Esophagus squamous epithelium (tissue), 5 donors: ENCODE measurements at regions not wholly inside any gene's neighbourhood (a gene's known extent, or its start where the extent isn't known, plus 50 kb on each side); places are given as distances from the start of the nearest gene placed in this dataset.

ENCODE experiments used
- DNase-seq: peaks from one replicate; lab custom pipeline; 2025; lab: John Stamatoyannopoulos, UW
- H3K27ac ChIP-seq, 4 donors: fragments of 200-600 bp; sonication (generic); one replicate each; pipeline ENCODE4 v1.5.1; 2016 to 2019; ENCODE audit warnings: mild to moderate bottlenecking in 1 of 4
- H3K27me3 ChIP-seq, 4 donors: fragments of 200-600 bp; sonication (generic); 1 replicate in 3 of 4; 2 replicates in 1 of 4; pipeline versions ENCODE4 v1.5.1 to v1.6.0; 2017 to 2021; ENCODE audit warnings: antibody characterized with exemption in 1 of 4
- H3K36me3 ChIP-seq, 3 donors: fragments of 200-600 bp; sonication (generic); one replicate each; pipeline ENCODE4 v1.5.1; 2016 to 2019
- H3K4me1 ChIP-seq, 3 donors: fragments of 200-600 bp; sonication (generic); one replicate each; pipeline ENCODE4 v1.5.1; 2017 to 2019
- H3K4me3 ChIP-seq, 4 donors: fragments of 200-600 bp; sonication (generic); 1 replicate in 3 of 4; 2 replicates in 1 of 4; pipeline ENCODE4 v1.5.1; 2016 to 2019; ENCODE audit warnings: mild to moderate bottlenecking in 2 of 4, moderate library complexity in 1 of 4
- H3K9me3 ChIP-seq, 3 donors: fragments of 200-600 bp; sonication (generic); one replicate each; pipeline ENCODE4 v1.5.1; 2016 to 2019
- CTCF ChIP-seq, 6 experiments: fragments of 450-650 bp in 4 of 6; fragments of 200-600 bp in 2 of 6; sonication (generic) in 2 of 6; IDR thresholded peaks; one replicate each; pipeline ENCODE4 v1.5.1; 2016 to 2019; ENCODE audit warnings: antibody characterized with exemption in 6 of 6, mild to moderate bottlenecking in 4 of 6, moderate library complexity in 4 of 6
- POLR2A ChIP-seq, 4 donors: fragments of 450-650 bp; IDR thresholded peaks; one replicate each; pipeline ENCODE4 v1.6.1; 2017; ENCODE audit warnings: antibody characterized with exemption in 4 of 4, mild to moderate bottlenecking in 4 of 4, moderate library complexity in 3 of 4
- WGBS, 2 donors: methylation state at CpG; one replicate each; pipeline ENCODE4 v1.1.5; 2018; 5-methylcytosine and 5-hydroxymethylcytosine counted together
- intact Hi-C: fragments of 100-400 bp; cut with DNase I; formaldehyde crosslinking; loops from one replicate; pipeline ENCODE4 v1.15.0; 2022
- donor health status: DM: yes; HTN: yes; CAD: no.

DNA sequence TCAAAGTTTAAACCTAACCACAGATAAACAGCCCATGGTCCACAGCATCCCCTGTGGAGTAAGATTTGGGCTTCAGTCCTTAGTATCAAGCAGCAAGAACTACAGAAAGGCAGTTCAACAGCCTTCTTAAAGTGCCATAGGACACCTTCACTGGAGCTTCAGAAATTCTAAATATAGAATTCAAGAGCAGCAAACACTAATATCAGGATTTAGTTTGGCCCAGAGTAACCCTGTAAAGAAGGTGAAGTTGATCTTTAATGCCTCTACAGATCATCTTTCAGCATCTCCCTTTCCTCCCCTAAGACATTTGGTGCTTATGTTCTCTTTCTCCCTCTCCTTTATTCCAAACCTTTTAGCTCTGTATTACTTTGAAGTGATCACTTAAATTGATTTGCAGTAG lies 59.5 kb upstream of the ARHGAP5 start:
- intact Hi-C loops: no loop called here

DNA sequence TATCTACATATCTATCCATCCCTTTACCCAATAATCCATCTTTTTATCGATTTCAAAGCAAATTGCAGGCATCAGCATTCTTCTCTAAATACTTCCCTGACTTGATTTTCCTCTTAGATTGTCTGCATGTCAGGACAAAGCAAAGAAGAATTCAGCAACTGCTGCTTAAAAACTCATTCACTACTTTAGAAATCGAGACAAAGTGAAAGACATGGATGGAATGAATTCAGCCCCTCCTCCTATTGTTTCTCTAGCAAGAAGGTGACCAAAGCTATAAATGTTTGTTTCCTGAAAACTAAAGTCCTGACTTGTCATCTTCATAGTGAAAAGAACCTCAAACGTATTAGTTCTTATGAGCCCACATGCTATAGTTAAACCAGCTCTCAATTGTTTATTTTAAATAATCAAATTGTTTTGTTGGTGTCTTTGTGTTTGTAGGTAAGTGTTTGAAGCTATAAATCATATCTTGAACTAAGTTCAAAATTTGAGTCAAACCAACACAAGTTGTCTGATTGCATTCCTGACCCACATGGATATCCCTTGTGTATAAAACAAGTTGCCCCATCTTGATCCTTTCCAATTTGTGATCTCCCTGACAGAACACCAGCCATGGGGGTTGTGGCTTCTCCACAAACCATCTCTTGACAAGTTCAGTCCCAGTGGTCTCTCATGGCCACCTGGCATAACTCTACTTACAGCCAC lies 58.6 kb upstream of the ARHGAP5 start:
- Histone ChIP-seq H3K27ac (peak overlapping the region; percentile 33 to 83 (median 78)), H3K36me3 (no peaks in the 10 kb centered on the region), H3K4me3 (no peak overlapping the region), H3K27me3 (no peaks in the 10 kb centered on the region), H3K4me1 (peaks cover 14 to 57% (median 20%) of the 10 kb centered on the region in 3 donors), H3K9me3 (no peaks in the 10 kb centered on the region)
- no peak for TF ChIP-seq POLR2A (IDR thresholded peaks at IDR 0.05)
- no peak for TF ChIP-seq CTCF (IDR thresholded peaks at IDR 0.05)
- intact Hi-C loops: no loop called here
- DNase-seq: no peak
- WGBS, 2 donors: 20 to 35% methylated on average over 3 of the region's 3 CpGs

More for the DNA sequence above, 59.5 kb upstream of the ARHGAP5 start:
- Histone ChIP-seq H3K36me3 (no peaks in the 10 kb centered on the region), H3K4me1 (peaks cover 11 to 47% (median 12%) of the 10 kb centered on the region in 3 donors), H3K9me3 (no peaks in the 10 kb centered on the region), H3K27me3 (no peaks in the 10 kb centered on the region), H3K4me3 (no peak overlapping the region), H3K27ac (peak overlapping the region in 2 of 4 donors; percentile 82 to 83)
- no peak for TF ChIP-seq CTCF (IDR thresholded peaks at IDR 0.05)
- TF ChIP-seq POLR2A (IDR thresholded peaks at IDR 0.05): no peak
- no peak for DNase-seq

- intact Hi-C loops: no loop called here
- WGBS, 2 donors: 33 to 38% methylated on average over 4 to 7 of the region's 7 CpGs
- Histone ChIP-seq H3K27me3 (no peaks in the 10 kb centered on the region), H3K36me3 (no peaks in the 10 kb centered on the region), H3K4me3 (no peak overlapping the region), H3K27ac (peak overlapping the region; percentile 33 to 83 (median 78)), H3K4me1 (peaks cover 14 to 58% (median 20%) of the 10 kb centered on the region in 3 donors), H3K9me3 (no peaks in the 10 kb centered on the region)
- TF ChIP-seq CTCF (IDR thresholded peaks at IDR 0.05) (no peak), POLR2A (IDR thresholded peaks at IDR 0.05) (no peak)
- DNase-seq: no peak
Observed at GRCh38 chr14:32019276-32019675, 57.8 kb upstream of the ARHGAP5 start.

GRCh38 chr14:32020882-32021281 lies 56.2 kb upstream of the ARHGAP5 start:
- TF ChIP-seq POLR2A (IDR thresholded peaks at IDR 0.05) (no peak), CTCF (IDR thresholded peaks at IDR 0.05) (no peak)
- 88 to 90% methylated on average over 4 of the region's 4 CpGs for WGBS, 2 donors
- DNase-seq: no peak

GRCh38 chr14:32021341-32021740 lies 55.8 kb upstream of the ARHGAP5 start:
- H3K4me1 ChIP-seq: peaks cover 14 to 58% (median 20%) of the 10 kb centered on the region in 3 donors
- H3K4me3 ChIP-seq: no peak overlapping the region
- H3K27ac ChIP-seq: no peak overlapping the region
- DNase-seq: no peak
- no peaks in the 10 kb centered on the region for H3K9me3 ChIP-seq
- 81 to 89% methylated on average over 3 of the region's 3 CpGs for WGBS, 2 donors
- intact Hi-C loops: no loop called here
- TF ChIP-seq CTCF (IDR thresholded peaks at IDR 0.05) (no peak), POLR2A (IDR thresholded peaks at IDR 0.05) (no peak)
- no peaks in the 10 kb centered on the region for H3K27me3 ChIP-seq
- H3K36me3 ChIP-seq: no peaks in the 10 kb centered on the region

More at GRCh38 chr14:32020882-32021281, 56.2 kb upstream of the ARHGAP5 start:
- H3K4me3 ChIP-seq: no peak overlapping the region
- H3K36me3 ChIP-seq: no peaks in the 10 kb centered on the region
- no peak overlapping the region for H3K27ac ChIP-seq
- no peaks in the 10 kb centered on the region for H3K27me3 ChIP-seq
- H3K4me1 ChIP-seq: peaks cover 14 to 58% (median 20%) of the 10 kb centered on the region in 3 donors
- intact Hi-C loops: no loop called here
- H3K9me3 ChIP-seq: no peaks in the 10 kb centered on the region
